H9 (cell line): ENCODE measurements at regions not wholly inside any gene's neighbourhood (a gene's known extent, or its start where the extent isn't known, plus 50 kb on each side); places are given as distances from the start of the nearest gene placed in this dataset.

Experiments used
- DNase-seq: peaks from one replicate; pipeline ENCODE4 v3.0.0-alpha.2; 2017
- H2AFZ ChIP-seq: one replicate; pipeline ENCODE4 v1.6.1; 2013; ENCODE audit warnings: mild to moderate bottlenecking, low read length, control low read depth, moderate library complexity
- H2AK5ac ChIP-seq: 2 replicates; pipeline ENCODE4 v1.6.1; 2013; ENCODE audit warnings: low read length, control low read depth, mixed read lengths; ENCODE audit not compliant: insufficient read length
- H2BK120ac ChIP-seq: one replicate; pipeline ENCODE4 v1.6.1; 2013; ENCODE audit warnings: low read depth, mild to moderate bottlenecking, low read length, control low read depth, inconsistent platforms; ENCODE audit not compliant: poor library complexity, severe bottlenecking
- H2BK12ac ChIP-seq: 2 replicates; pipeline ENCODE4 v1.6.1; 2013; ENCODE audit warnings: low read length, control low read depth, mixed read lengths, low read depth; ENCODE audit not compliant: insufficient read length
- H2BK15ac ChIP-seq: 2 replicates; pipeline ENCODE4 v1.6.1; 2013; ENCODE audit warnings: low read depth, low read length, control low read depth
- H2BK20ac ChIP-seq: one replicate; pipeline ENCODE4 v1.6.1; 2013; ENCODE audit warnings: low read depth, mild to moderate bottlenecking, low read length, control low read depth, inconsistent platforms; ENCODE audit not compliant: poor library complexity, severe bottlenecking
- H2BK5ac ChIP-seq: 2 replicates; pipeline ENCODE4 v1.6.1; 2013; ENCODE audit warnings: low read length, control low read depth, mixed read lengths; ENCODE audit not compliant: insufficient read length
- H3K14ac ChIP-seq: 2 replicates; pipeline ENCODE4 v1.6.1; 2013; ENCODE audit warnings: low read length, control low read depth; ENCODE audit not compliant: insufficient read depth
- H3K18ac ChIP-seq: 2 replicates; pipeline ENCODE4 v1.6.1; 2013; ENCODE audit warnings: low read depth, mild to moderate bottlenecking, mixed read lengths, low read length, control low read depth; ENCODE audit not compliant: insufficient read length
- H3K23ac ChIP-seq: 2 replicates; pipeline ENCODE4 v1.6.1; 2013; ENCODE audit warnings: low read length, control low read depth, mixed read lengths, low read depth; ENCODE audit not compliant: insufficient read length
- H3K23me2 ChIP-seq: 2 replicates; pipeline ENCODE4 v1.6.1; 2013; ENCODE audit warnings: low read depth, mild to moderate bottlenecking, mixed read lengths, low read length, control low read depth; ENCODE audit not compliant: insufficient read length, poor library complexity, severe bottlenecking
- H3K27ac ChIP-seq: 2 replicates; pipeline ENCODE4 v1.5.1; 2013; ENCODE audit warnings: low read length, control low read depth, mixed read lengths, low read depth; ENCODE audit not compliant: insufficient read length
- H3K27me3 ChIP-seq: 2 replicates; pipeline ENCODE4 v1.6.1; 2013; ENCODE audit warnings: low read length, control low read depth, inconsistent platforms; ENCODE audit not compliant: insufficient read depth
- H3K4ac ChIP-seq: 2 replicates; pipeline ENCODE4 v1.6.1; 2013; ENCODE audit warnings: low read depth, mild to moderate bottlenecking, control low read depth, inconsistent platforms, low read length, moderate library complexity
- H3K4me1 ChIP-seq: 2 replicates; pipeline ENCODE4 v1.6.1; 2013; ENCODE audit warnings: low read length, control low read depth, inconsistent platforms; ENCODE audit not compliant: insufficient read depth
- H3K4me2 ChIP-seq: 2 replicates; pipeline ENCODE4 v1.6.1; 2013; ENCODE audit warnings: low read length, control low read depth, mixed read lengths; ENCODE audit not compliant: insufficient read length, insufficient read depth
- H3K56ac ChIP-seq: 2 replicates; pipeline ENCODE4 v1.6.1; 2013; ENCODE audit warnings: low read depth, mild to moderate bottlenecking, mixed read lengths, low read length, control low read depth; ENCODE audit not compliant: insufficient read length
- H3K79me1 ChIP-seq: 2 replicates; pipeline ENCODE4 v1.6.1; 2013; ENCODE audit warnings: low read depth, mild to moderate bottlenecking, moderate library complexity, low read length, control low read depth, inconsistent platforms; ENCODE audit not compliant: insufficient read depth, poor library complexity, severe bottlenecking
- H3K79me2 ChIP-seq: 2 replicates; pipeline ENCODE4 v1.6.1; 2013; ENCODE audit warnings: low read length, control low read depth, inconsistent platforms; ENCODE audit not compliant: insufficient read depth
- H3K9ac ChIP-seq: 2 replicates; pipeline ENCODE4 v1.6.1; 2013; ENCODE audit warnings: low read length, control low read depth, mixed read lengths; ENCODE audit not compliant: insufficient read length; ENCODE audit errors: extremely low read depth
- H3K9me3 ChIP-seq: one replicate; pipeline ENCODE4 v1.6.1; 2013; ENCODE audit warnings: low read depth, low read length, inconsistent platforms; ENCODE audit not compliant: control insufficient read depth
- H3T11ph ChIP-seq: one replicate; pipeline ENCODE4 v1.6.1; 2013; ENCODE audit warnings: mild to moderate bottlenecking, low read length, control low read depth, inconsistent platforms
- H4K20me1 ChIP-seq: one replicate; pipeline ENCODE4 v1.6.1; 2013; ENCODE audit not compliant: control insufficient read depth, insufficient read length, insufficient read depth
- H4K5ac ChIP-seq: 2 replicates; pipeline ENCODE4 v1.6.1; 2013; ENCODE audit warnings: low read depth, mild to moderate bottlenecking, mixed read lengths, low read length, control low read depth; ENCODE audit not compliant: insufficient read length
- H4K8ac ChIP-seq: replicated peaks from 2 replicates; pipeline ENCODE4 v1.6.1; 2013; ENCODE audit warnings: low read length, control low read depth, mixed read lengths, low read depth; ENCODE audit not compliant: insufficient read length
- H4K91ac ChIP-seq: 2 replicates; pipeline ENCODE4 v1.6.1; 2013; ENCODE audit warnings: low read depth, mild to moderate bottlenecking, moderate library complexity, mixed read lengths, low read length, control low read depth; ENCODE audit not compliant: insufficient read length
- H3K27ac Mint-ChIP-seq, 3 experiments: 2 replicates in 2 of 3; 3 replicates in 1 of 3; pipeline ENCODE4 v1.8.0; 2020 to 2021; ENCODE audit warnings: mixed read lengths in 3 of 3, mild to moderate bottlenecking in 1 of 3, moderate library complexity in 1 of 3
- H3K27me3 Mint-ChIP-seq: 2 replicates; pipeline ENCODE4 v1.8.0; 2021; ENCODE audit warnings: low read depth, mild to moderate bottlenecking, moderate library complexity, mixed read lengths
- H3K36me3 Mint-ChIP-seq, 3 experiments: 2 replicates in 2 of 3; 3 replicates in 1 of 3; pipeline ENCODE4 v1.8.0; 2020 to 2021; ENCODE audit warnings: low read depth in 3 of 3, mixed read lengths in 3 of 3; ENCODE audit not compliant: insufficient read depth in 1 of 3
- H3K4me1 Mint-ChIP-seq, 2 experiments: 2 replicates each; pipeline ENCODE4 v1.8.0; 2020; ENCODE audit warnings: mixed read lengths in 2 of 2
- H3K4me3 Mint-ChIP-seq, 2 experiments: 2 replicates in 1 of 2; 3 replicates in 1 of 2; pipeline ENCODE4 v1.8.0; 2020 to 2021; ENCODE audit warnings: mild to moderate bottlenecking in 2 of 2, mixed read lengths in 2 of 2, moderate library complexity in 1 of 2
- H3K9me3 Mint-ChIP-seq, 2 experiments: 2 replicates in 1 of 2; 3 replicates in 1 of 2; pipeline ENCODE4 v1.8.0; 2020; ENCODE audit warnings: mild to moderate bottlenecking in 2 of 2, mixed read lengths in 2 of 2, moderate library complexity in 1 of 2
- CTCF ChIP-seq: fragments of 200-600 bp; sonication (generic); conservative IDR thresholded peaks from 3 replicates; pipeline ENCODE4 v1.8.0; 2021; ENCODE audit warnings: antibody characterized with exemption, mild to moderate bottlenecking
- WGBS: extraction: QIAGEN DNeasy Blood & Tissue Kit; methylation state at CpG from one replicate; pipeline ENCODE4 v1.1.7; 2013; ENCODE audit warnings: missing lambda C conversion rate, low lambda C conversion rate, mixed read lengths; ENCODE audit not compliant: insufficient read length; ENCODE audit errors: extremely low coverage; 5-methylcytosine and 5-hydroxymethylcytosine counted together

DNA sequence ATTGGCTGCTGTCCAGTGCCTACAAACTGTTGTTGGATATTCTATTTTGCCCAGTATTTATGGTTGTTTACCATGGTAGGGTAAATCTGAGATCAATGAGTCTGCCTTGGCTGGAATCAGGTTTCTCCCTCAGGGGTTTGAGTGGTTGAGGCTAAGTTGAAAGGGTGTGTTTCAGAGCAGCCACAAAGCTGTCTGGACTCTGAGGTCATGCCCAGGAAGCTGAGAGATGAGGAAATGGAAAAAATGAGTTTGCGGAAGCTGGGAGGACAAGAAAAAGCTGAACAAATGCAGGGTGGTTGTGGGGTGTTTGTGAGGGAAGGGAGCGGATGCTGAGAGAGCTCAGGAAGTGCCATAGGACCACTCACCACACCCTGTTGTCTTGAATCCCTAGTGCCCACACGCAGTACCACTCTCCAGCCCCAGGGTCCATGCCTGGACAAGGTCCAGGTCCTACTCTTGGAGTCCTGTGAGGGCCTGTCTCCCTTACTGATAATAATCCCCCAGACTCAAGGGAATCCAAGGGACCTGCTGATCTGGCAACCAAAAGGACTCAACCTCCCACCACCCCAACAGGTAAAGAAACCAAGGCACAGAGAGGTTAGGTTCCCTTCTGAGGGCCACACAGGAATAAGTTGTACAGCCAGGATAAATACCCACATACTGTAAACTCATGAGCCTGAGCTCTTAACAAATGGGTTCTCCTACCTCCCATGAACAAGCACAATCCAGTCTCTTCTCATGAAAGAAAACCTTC lies 81.6 kb downstream of the PPCDC start:
- no peak overlapping the region for H4K91ac ChIP-seq
- H4K20me1 ChIP-seq = no peaks in the 10 kb centered on the region
- H2BK20ac ChIP-seq = no peak overlapping the region
- H3K9me3 ChIP-seq = no peaks in the 10 kb centered on the region
- H2BK120ac ChIP-seq = no peak overlapping the region
- Mint-ChIP-seq H3K9me3 (no peaks in the 10 kb centered on the region), H3K4me1 (peaks cover 6 to 11% of the 10 kb centered on the region in 2 experiments), H3K27me3 (no peaks in the 10 kb centered on the region; the same call in 1 of the 2 replicates), H3K27ac (peak overlapping the region in 1 of 3 experiments; percentile 45; a peak in 2 of 7 replicates), H3K36me3 (no peaks in the 10 kb centered on the region), H3K4me3 (no peak overlapping the region)
- DNase-seq = no peak
- H3K27ac ChIP-seq = no peak overlapping the region
- H2BK5ac ChIP-seq = no peak overlapping the region
- H2BK15ac ChIP-seq = no peak overlapping the region
- H3K14ac ChIP-seq = no peak overlapping the region; the same call in 1 of the 2 replicates
- H3K4ac ChIP-seq = no peak overlapping the region
- no peak for TF ChIP-seq CTCF
- no peak overlapping the region for H3T11ph ChIP-seq
- no peak overlapping the region for H3K9ac ChIP-seq
- H4K5ac ChIP-seq = no peak overlapping the region
- H3K56ac ChIP-seq = no peak overlapping the region
- H2AK5ac ChIP-seq = no peak overlapping the region
- no peak overlapping the region for H2BK12ac ChIP-seq
- H3K23ac ChIP-seq = no peak overlapping the region
- no peak overlapping the region for H4K8ac ChIP-seq
- no CpG with 5 or more reads among the region's 3 CpGs for WGBS
- no peak overlapping the region for H2AFZ ChIP-seq
- no peaks in the 10 kb centered on the region for H3K79me2 ChIP-seq
- H3K4me1 ChIP-seq = no peaks in the 10 kb centered on the region
- no peak overlapping the region for H3K18ac ChIP-seq
- no peaks in the 10 kb centered on the region for H3K27me3 ChIP-seq
- H3K4me2 ChIP-seq = no peak overlapping the region
- no peaks in the 10 kb centered on the region for H3K23me2 ChIP-seq
- no peaks in the 10 kb centered on the region for H3K79me1 ChIP-seq
